ENCODE measurements at regions not wholly inside any gene's neighbourhood (a gene's known extent, or its start where the extent isn't known, plus 50 kb on each side); places are given as distances from the start of the nearest gene placed in this dataset.

- TF ChIP-seq POLR2AphosphoS5 (IDR thresholded peaks at IDR 0.05; ENCODE audit: low read depth, low read length) (no peak), POLR2A (IDR thresholded peaks at IDR 0.05; ENCODE audit: low read depth, low read length) (no peak), TAF1 (IDR thresholded peaks at IDR 0.05; ENCODE audit: borderline replicate concordance, low read depth, low read length) (no peak)
Observed at GRCh38 chr7:155383756-155384491, 74.0 kb upstream of the EN2 start.

Measured in GM12892 (cell line).